PC-3 (cell line): ENCODE measurements at regions not wholly inside any gene's neighbourhood (a gene's known extent, or its start where the extent isn't known, plus 50 kb on each side); places are given as distances from the start of the nearest gene placed in this dataset.

ENCODE experiments used
- EZH2 ChIP-seq: fragments of 300-600 bp; sonication (generic); IDR thresholded peaks from one replicate; pipeline ENCODE4 v1.6.1; 2017; ENCODE audit warnings: antibody characterized with exemption, mild to moderate bottlenecking, low read length; ENCODE audit not compliant: unreplicated experiment
- TF ChIP-seq, protein P1 (sequence below): fragments of 300-600 bp; sonication (generic); conservative IDR thresholded peaks from 2 replicates; pipeline ENCODE4 v1.5.1; 2017; ENCODE audit warnings: antibody characterized with exemption, low read depth, mild to moderate bottlenecking, low read length

DNA sequence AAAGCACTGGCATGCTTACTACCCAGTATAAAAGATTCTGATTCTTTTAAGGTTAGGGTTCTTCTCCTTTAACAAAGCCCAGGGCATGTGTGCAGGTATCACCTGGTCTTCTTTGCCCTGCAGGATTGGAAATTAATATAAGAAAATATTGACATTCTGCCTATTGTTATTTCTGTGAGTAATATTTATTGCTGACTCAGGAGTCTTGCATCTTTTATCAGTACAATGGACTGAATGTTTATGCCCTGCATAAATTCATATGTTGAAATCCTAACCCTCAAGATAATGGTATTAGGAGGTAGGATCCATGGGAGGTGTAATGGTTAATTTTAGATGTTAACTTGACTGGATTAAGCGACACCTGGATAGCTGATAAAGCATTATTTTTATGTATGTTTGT is 189.0 kb downstream of the LRRC70 start:
- TF ChIP-seq, protein P1, sequence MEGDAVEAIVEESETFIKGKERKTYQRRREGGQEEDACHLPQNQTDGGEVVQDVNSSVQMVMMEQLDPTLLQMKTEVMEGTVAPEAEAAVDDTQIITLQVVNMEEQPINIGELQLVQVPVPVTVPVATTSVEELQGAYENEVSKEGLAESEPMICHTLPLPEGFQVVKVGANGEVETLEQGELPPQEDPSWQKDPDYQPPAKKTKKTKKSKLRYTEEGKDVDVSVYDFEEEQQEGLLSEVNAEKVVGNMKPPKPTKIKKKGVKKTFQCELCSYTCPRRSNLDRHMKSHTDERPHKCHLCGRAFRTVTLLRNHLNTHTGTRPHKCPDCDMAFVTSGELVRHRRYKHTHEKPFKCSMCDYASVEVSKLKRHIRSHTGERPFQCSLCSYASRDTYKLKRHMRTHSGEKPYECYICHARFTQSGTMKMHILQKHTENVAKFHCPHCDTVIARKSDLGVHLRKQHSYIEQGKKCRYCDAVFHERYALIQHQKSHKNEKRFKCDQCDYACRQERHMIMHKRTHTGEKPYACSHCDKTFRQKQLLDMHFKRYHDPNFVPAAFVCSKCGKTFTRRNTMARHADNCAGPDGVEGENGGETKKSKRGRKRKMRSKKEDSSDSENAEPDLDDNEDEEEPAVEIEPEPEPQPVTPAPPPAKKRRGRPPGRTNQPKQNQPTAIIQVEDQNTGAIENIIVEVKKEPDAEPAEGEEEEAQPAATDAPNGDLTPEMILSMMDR = no peak
- no peak for TF ChIP-seq EZH2
